ENCODE measurements at regions not wholly inside any gene's neighbourhood (a gene's known extent, or its start where the extent isn't known, plus 50 kb on each side); places are given as distances from the start of the nearest gene placed in this dataset.

DNA sequence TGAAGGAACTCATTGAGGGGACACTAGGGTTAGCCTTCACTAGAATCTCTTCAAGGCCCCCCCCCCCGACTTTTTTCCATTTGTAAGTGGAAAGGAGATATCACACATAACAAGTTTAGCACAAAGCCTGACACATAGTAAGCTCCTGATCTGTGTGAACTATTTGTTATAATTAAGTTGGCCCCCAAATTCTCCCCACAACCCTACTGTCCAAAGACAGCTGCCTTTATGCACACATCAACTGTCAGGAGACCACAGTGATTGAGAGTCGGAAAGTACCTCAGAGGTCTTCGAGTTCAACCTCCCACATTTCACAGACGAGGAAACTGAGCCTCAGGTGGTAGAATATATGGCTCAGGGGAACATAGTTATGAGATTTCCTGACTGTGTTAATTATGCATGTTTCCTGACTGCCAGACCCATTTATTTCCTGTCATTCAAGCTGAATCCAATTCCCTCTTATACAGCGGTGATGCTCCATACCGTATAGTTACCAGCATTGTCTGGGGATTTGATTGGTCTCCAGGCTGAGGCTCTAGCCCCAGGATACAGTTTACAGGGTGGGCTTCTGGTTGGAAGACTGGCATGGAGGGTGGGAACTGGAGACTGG is 227.4 kb upstream of the CMC1 start:
- Histone ChIP-seq H3K27me3 (replicated peaks in 1 of 7) (no peaks in the 10 kb centered on the region), H3K27ac (no peak overlapping the region), H3K4me3 (no peak overlapping the region), H3K4me1 (no peaks in the 10 kb centered on the region), H3K9me3 (no peaks in the 10 kb centered on the region), H3K36me3 (no peaks in the 10 kb centered on the region)
- intact Hi-C loops (cut with DNase I; ENCODE audit: low total_unique reads), result no loop called here
- TF ChIP-seq CTCF (IDR thresholded peaks at IDR 0.05 in 8 of 11, conservative IDR thresholded peaks at IDR 0.05 in 3 of 11), result no peak
- TF ChIP-seq POLR2A (IDR thresholded peaks at IDR 0.05), result no peak
- no peak for TF ChIP-seq POLR2AphosphoS5 (IDR thresholded peaks at IDR 0.05)
- no peak for DNase-seq
- 52 to 69% (median 65%) methylated on average over 6 of the region's 6 CpGs for whole genome bisulfite sequencing, 5 donors

GRCh38 chr3:28018925-28019718 is 222.3 kb upstream of the CMC1 start:
- intact Hi-C loops (cut with DNase I; ENCODE audit: low total_unique reads), result no loop called here

GRCh38 chr3:28019740-28020139 is 221.7 kb upstream of the CMC1 start:
- TF ChIP-seq POLR2AphosphoS5 (IDR thresholded peaks at IDR 0.05) (no peak), CTCF (IDR thresholded peaks at IDR 0.05 in 8 of 11, conservative IDR thresholded peaks at IDR 0.05 in 3 of 11) (no peak)
- Histone ChIP-seq H3K4me3 (no peak overlapping the region), H3K4me1 (no peaks in the 10 kb centered on the region), H3K27me3 (replicated peaks in 1 of 7) (no peaks in the 10 kb centered on the region), H3K27ac (no peak overlapping the region), H3K36me3 (no peaks in the 10 kb centered on the region), H3K9me3 (peaks cover 0 to 17% (median 14%) of the 10 kb centered on the region in 8 donors)
- intact Hi-C loops (cut with DNase I; ENCODE audit: low total_unique reads), result no loop called here
- no peak for DNase-seq

More at GRCh38 chr3:28018925-28019718, 222.3 kb upstream of the CMC1 start:
- 79 to 90% (median 83%) methylated on average over 11 of the region's 11 CpGs for WGBS, 5 donors
- Histone ChIP-seq H3K27me3 (replicated peaks in 1 of 7) (no peaks in the 10 kb centered on the region), H3K4me3 (no peak overlapping the region), H3K27ac (no peak overlapping the region), H3K4me1 (no peaks in the 10 kb centered on the region), H3K36me3 (no peaks in the 10 kb centered on the region), H3K9me3 (peaks cover 0 to 10% (median 8%) of the 10 kb centered on the region in 8 donors)
- no peak for TF ChIP-seq POLR2AphosphoS5 (IDR thresholded peaks at IDR 0.05)
- TF ChIP-seq POLR2A (IDR thresholded peaks at IDR 0.05), result no peak
- TF ChIP-seq CTCF (IDR thresholded peaks at IDR 0.05 in 8 of 11, conservative IDR thresholded peaks at IDR 0.05 in 3 of 11), result no peak
- no peak for DNase-seq

GRCh38 chr3:28022916-28023315 is 218.5 kb upstream of the CMC1 start:
- 62 to 72% (median 64%) methylated on average over 3 of the region's 3 CpGs for WGBS, 5 donors
- H3K4me1 ChIP-seq, result no peaks in the 10 kb centered on the region
- intact Hi-C loops (cut with DNase I; ENCODE audit: low total_unique reads), result no loop called here
- no peak overlapping the region for H3K4me3 ChIP-seq
- no peak overlapping the region for H3K27ac ChIP-seq
- no peaks in the 10 kb centered on the region for H3K36me3 ChIP-seq
- TF ChIP-seq POLR2AphosphoS5 (IDR thresholded peaks at IDR 0.05), result no peak
- no peak for TF ChIP-seq CTCF (IDR thresholded peaks at IDR 0.05 in 8 of 11, conservative IDR thresholded peaks at IDR 0.05 in 3 of 11)
- no peak for TF ChIP-seq POLR2A (IDR thresholded peaks at IDR 0.05)
- H3K9me3 ChIP-seq, result peaks cover 0 to 28% (median 25%) of the 10 kb centered on the region in 8 donors
- DNase-seq, result no peak
- H3K27me3 ChIP-seq (replicated peaks in 1 of 7), result no peaks in the 10 kb centered on the region
